K562 (cell line): ENCODE measurements at regions not wholly inside any gene's neighbourhood (a gene's known extent, or its start where the extent isn't known, plus 50 kb on each side); places are given as distances from the start of the nearest gene placed in this dataset.

Experiments
- ATAC-seq: fragments of 200-7000 bp; cut with Tn5 transposase; 3 replicates; pipeline ENCODE4 v1.9.1; 2020; ENCODE audit warnings: moderate library complexity
- BruUV-seq: library from RNA; stranded (reverse); fragments of 400-500 nt; replicated peaks from 2 replicates; lab custom pipeline; 2021; lab: Mats Ljungman, UMichigan
- CTCF ChIA-PET: fragments of 300-600 bp; formaldehyde crosslinking; extraction: SDS; loops from one replicate; lab custom pipeline; 2021; ENCODE audit warnings: low intra/inter-chr PET ratio; lab: Yijun Ruan, JAX
- POLR2A ChIA-PET: fragments of 300-600, 350-650 bp; sonication (Branson Sonifier 250); formaldehyde crosslinking; extraction: SDS; loops from one replicate; lab custom pipeline; 2021; ENCODE audit warnings: antibody characterized with exemption, inconsistent platforms; lab: Yijun Ruan, JAX
- DNase-seq, 4 experiments: peaks; one replicate each; pipeline versions ENCODE4 v3.0.0 to v3.0.0-alpha.2; 2011 to 2018; ENCODE audit warnings: low spot score in 3 of 4, mixed read lengths in 3 of 4; ENCODE audit errors: extremely low read depth in 1 of 4
- FAIRE-seq: peaks from 2 replicates; lab custom pipeline; 2011; peaks lifted over from hg19 to GRCh38; lab: Jason Lieb, UNC
- H2AFZ ChIP-seq: 2 replicates; pipeline ENCODE4 v1.6.0; 2011; ENCODE audit warnings: low read depth, low read length, control low read depth, inconsistent platforms
- H3K27ac ChIP-seq: fragments of 200-600 bp; 3 replicates; pipeline ENCODE4 v1.8.0; 2011; ENCODE audit warnings: low read depth, mild to moderate bottlenecking, control low read depth, inconsistent platforms, low read length, moderate library complexity, mixed read lengths; ENCODE audit errors: extremely low read depth
- H3K27me3 ChIP-seq, 2 experiments: fragments of 300-600 bp in 1 of 2; 2 replicates in 1 of 2; 3 replicates in 1 of 2; pipeline versions ENCODE4 v1.6.0 to v1.8.0; 2011; ENCODE audit warnings: inconsistent platforms in 2 of 2, low read length in 2 of 2, mild to moderate bottlenecking in 1 of 2, mixed read lengths in 1 of 2, moderate library complexity in 1 of 2; ENCODE audit not compliant: control insufficient read depth in 2 of 2, insufficient read depth in 2 of 2
- H3K36me3 ChIP-seq: fragments of 300-600 bp; 3 replicates; pipeline ENCODE4 v1.8.0; 2011; ENCODE audit warnings: mild to moderate bottlenecking, low read length, inconsistent platforms; ENCODE audit not compliant: control insufficient read depth, insufficient read depth
- H3K4me1 ChIP-seq, 2 experiments: fragments of 200-600 bp in 1 of 2; replicated peaks in 1 of 2; 2 replicates in 1 of 2; 3 replicates in 1 of 2; pipeline versions ENCODE4 v1.5.1 to v1.8.0; 2011; ENCODE audit warnings: inconsistent platforms in 2 of 2, low read length in 2 of 2, mild to moderate bottlenecking in 1 of 2, mixed read lengths in 1 of 2, moderate library complexity in 1 of 2; ENCODE audit not compliant: control insufficient read depth in 2 of 2, insufficient read depth in 2 of 2
- H3K4me2 ChIP-seq: 2 replicates; pipeline ENCODE4 v1.6.1; 2011; ENCODE audit warnings: low read length, control low read depth, inconsistent platforms, mixed read lengths; ENCODE audit not compliant: insufficient read depth
- H3K4me3 ChIP-seq: fragments of 200-600 bp; sonication (generic), shearing (Covaris generic); 2 replicates; pipeline ENCODE4 v1.5.1; 2016; ENCODE audit warnings: control low read depth, inconsistent platforms
- H3K79me2 ChIP-seq: fragments of 200-600 bp; 3 replicates; pipeline ENCODE4 v1.8.0; 2011; ENCODE audit warnings: low read length, inconsistent platforms; ENCODE audit not compliant: control insufficient read depth, insufficient read depth
- H3K9ac ChIP-seq, 2 experiments: 2 replicates each; pipeline versions ENCODE4 v1.6.0 to v1.6.1; 2011; ENCODE audit warnings: low read depth in 2 of 2, low read length in 2 of 2, control low read depth in 1 of 2, inconsistent platforms in 1 of 2, mild to moderate bottlenecking in 1 of 2, mixed read lengths in 1 of 2; ENCODE audit not compliant: insufficient read depth in 1 of 2
- H3K9me1 ChIP-seq: one replicate; pipeline ENCODE4 v1.6.0; 2011; ENCODE audit warnings: inconsistent platforms, mild to moderate bottlenecking, low read length, moderate library complexity; ENCODE audit not compliant: control insufficient read depth, insufficient read depth
- H3K9me3 ChIP-seq: replicated peaks from 2 replicates; pipeline ENCODE4 v1.5.1; 2011; ENCODE audit warnings: low read depth, low read length, inconsistent platforms; ENCODE audit not compliant: control insufficient read depth, insufficient read depth
- H4K20me1 ChIP-seq: replicated peaks from 2 replicates; pipeline ENCODE4 v1.6.1; 2011; ENCODE audit warnings: low read length, inconsistent platforms, mixed read lengths; ENCODE audit not compliant: control insufficient read depth, insufficient read depth
- DACH1 ChIP-seq: fragments of 450-650 bp; IDR thresholded peaks from 2 replicates; pipeline ENCODE4 v1.6.1; 2018; ENCODE audit not compliant: partially characterized antibody
- HNRNPK ChIP-seq: fragments of 200-400 bp; formaldehyde crosslinking; IDR thresholded peaks from one replicate; pipeline ENCODE4 v1.6.1; 2018; ENCODE audit warnings: mild to moderate bottlenecking, low read depth, low read length; ENCODE audit not compliant: poor library complexity, severe bottlenecking
- NR4A1 ChIP-seq, 2 experiments: fragments of 250-450 bp in 1 of 2; fragments of 450-650 bp in 1 of 2; sonication (Bioruptor Pico) in 1 of 2; IDR thresholded peaks; 2 replicates each; pipeline versions ENCODE4 v1.4.0 to v1.6.1; 2016 to 2020; ENCODE audit warnings: mild to moderate bottlenecking in 2 of 2, missing compliant biosample characterization in 1 of 2, missing genetic modification characterization in 1 of 2, moderate library complexity in 1 of 2
- PRPF4 ChIP-seq: fragments of 200-400 bp; formaldehyde crosslinking; IDR thresholded peaks from one replicate; pipeline ENCODE4 v1.6.1; 2017; ENCODE audit warnings: low read length, low read depth, mild to moderate bottlenecking; ENCODE audit not compliant: insufficient read depth, poor library complexity, severe bottlenecking
- SNRNP70 ChIP-seq: fragments of 200-400 bp; formaldehyde crosslinking; optimal IDR thresholded peaks from 2 replicates; pipeline ENCODE3; 2017; ENCODE audit warnings: low read depth, low read length
- STAT5B ChIP-seq: fragments of 250-450 bp; sonication (Bioruptor Pico); IDR thresholded peaks from 2 replicates; pipeline ENCODE4 v1.8.0; 2021; ENCODE audit warnings: mild to moderate bottlenecking, inconsistent platforms
- ZNF175 ChIP-seq: fragments of 200-800 bp; sonication (Bioruptor generic); IDR thresholded peaks from 2 replicates; pipeline ENCODE4 v1.6.1; 2016; ENCODE audit warnings: low read depth, mild to moderate bottlenecking, missing genetic modification characterization, missing compliant biosample characterization
- ZNF384 ChIP-seq: IDR thresholded peaks from 2 replicates; pipeline ENCODE4 v1.6.1; 2012; ENCODE audit warnings: low read depth, low read length, improper control_type of control experiment
- WGBS: fragments of 100-300 bp; shearing (Covaris generic); methylation state at CpG from one replicate; pipeline ENCODE4 v1.1.6; 2016; ENCODE audit warnings: low coverage, mixed read lengths; ENCODE audit not compliant: insufficient coverage; ENCODE audit errors: missing lambda C conversion rate; 5-methylcytosine and 5-hydroxymethylcytosine counted together
- in situ Hi-C: fragments of 300-500 bp; cut with MboI; formaldehyde crosslinking; loops from 4 replicates; pipeline ENCODE4 v1.15.0; 2018; ENCODE audit warnings: inconsistent platforms, mixed read lengths
- intact Hi-C: fragments of 100-400 bp; cut with micrococcal nuclease; formaldehyde crosslinking; loops from 2 replicates; pipeline ENCODE4 v1.14.2; 2022
- TF ChIP-seq, protein P1 (sequence below): sonication (generic); formaldehyde crosslinking; IDR thresholded peaks from 2 replicates; pipeline ENCODE4 v1.8.1; 2023; ENCODE audit warnings: missing genetic modification reagents, mild to moderate bottlenecking, borderline replicate concordance
- TF ChIP-seq, protein P2 (sequence below): sonication (generic); formaldehyde crosslinking; IDR thresholded peaks from 2 replicates; pipeline ENCODE4 v1.8.1; 2023; ENCODE audit warnings: mild to moderate bottlenecking, missing genetic modification reagents, moderate library complexity
- TF ChIP-seq, protein P3 (sequence below): fragments of 450-650 bp; IDR thresholded peaks from 2 replicates; pipeline ENCODE4 v1.6.1; 2014; ENCODE audit warnings: low read depth, mild to moderate bottlenecking, moderate library complexity, borderline replicate concordance

DNA sequence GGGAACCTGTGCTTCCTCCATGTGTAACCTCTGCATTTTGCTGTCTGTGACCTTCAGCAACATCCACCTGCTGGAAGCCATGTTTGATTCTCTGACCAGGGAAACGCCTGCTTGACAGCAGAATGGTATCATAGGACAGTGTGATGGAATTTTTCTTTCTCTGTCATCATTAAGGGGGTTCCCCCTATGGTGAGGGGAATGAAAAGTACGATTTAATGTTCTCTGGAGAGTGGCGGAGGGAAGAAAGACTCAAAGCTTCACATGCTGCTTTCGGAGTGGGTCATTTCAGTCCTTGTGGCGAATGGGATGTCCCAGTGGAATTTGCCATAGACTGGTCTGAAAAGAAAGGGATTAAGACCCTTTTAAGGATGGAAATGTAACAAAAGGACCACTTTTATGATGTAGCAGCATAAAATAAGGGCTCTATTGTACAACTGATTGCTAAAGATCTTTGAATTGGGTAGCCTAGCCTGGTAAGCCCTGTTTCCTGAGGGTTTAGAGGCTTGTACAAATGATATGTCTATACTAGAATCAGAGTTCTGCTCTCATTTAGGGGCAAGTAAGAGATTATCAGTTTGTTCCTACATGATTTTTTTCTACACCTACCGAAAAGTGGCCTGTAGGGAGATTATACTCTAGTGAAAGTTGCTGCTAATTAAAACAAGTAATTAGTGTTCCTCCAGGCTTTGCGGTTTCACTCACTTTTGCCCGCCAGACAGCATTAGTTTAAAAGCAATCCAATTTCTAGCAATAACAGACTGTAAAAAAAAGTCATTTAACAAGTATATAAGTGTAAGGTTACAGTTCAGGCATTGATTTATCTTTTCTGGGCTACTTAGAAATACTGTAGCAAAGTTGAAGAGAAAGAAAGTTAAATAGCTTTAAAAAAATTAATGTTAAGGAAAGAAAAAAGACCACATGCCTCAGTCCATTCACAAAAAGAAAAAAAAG is 904.5 kb downstream of the NR2F1-AS1 start (continued):
- no peak for TF ChIP-seq NR4A1 (CRISPR knock-in tag; IDR thresholded peaks at IDR 0.05)
- no peak for TF ChIP-seq NR4A1 (tag; IDR thresholded peaks at IDR 0.05)
- TF ChIP-seq ZNF175 (CRISPR knock-in tag) = no peak
- TF ChIP-seq, all 486 proteins: peak for 0

DNA sequence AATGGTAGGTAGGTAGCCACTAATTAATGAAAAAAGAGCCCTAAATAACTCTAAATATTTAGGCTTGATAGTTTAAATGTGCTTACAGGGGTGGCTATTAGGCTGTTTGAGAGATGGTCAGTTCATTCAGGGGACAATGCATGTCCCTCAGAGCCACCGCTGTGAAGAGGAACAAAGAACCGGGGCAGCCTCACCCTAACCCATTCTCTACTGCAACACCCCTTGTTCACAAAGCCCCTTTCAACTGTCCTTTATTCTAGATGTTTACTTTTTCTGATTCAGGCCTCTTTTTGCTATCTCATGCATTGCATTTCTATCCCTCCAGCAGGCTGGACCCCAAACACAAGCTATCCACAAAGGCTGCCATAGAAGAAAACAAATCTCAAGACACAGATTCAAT is 906.7 kb downstream of the NR2F1-AS1 start:
- H3K4me3 ChIP-seq = no peak overlapping the region
- H2AFZ ChIP-seq = no peak overlapping the region
- in situ Hi-C loops = no loop called here
- intact Hi-C loops = no loop called here
- DNase-seq = no peak
- no TSS peak for BruUV-seq
- CTCF ChIA-PET = no interaction called here
- H3K9ac ChIP-seq = no peak overlapping the region
- no peaks in the 10 kb centered on the region for H3K79me2 ChIP-seq
- no peaks in the 10 kb centered on the region for H3K9me1 ChIP-seq
- no peak overlapping the region for H3K27ac ChIP-seq
- FAIRE-seq = no peak
- no peaks in the 10 kb centered on the region for H3K4me1 ChIP-seq
- H4K20me1 ChIP-seq = no peaks in the 10 kb centered on the region
- POLR2A ChIA-PET = no interaction called here
- H3K36me3 ChIP-seq = no peaks in the 10 kb centered on the region
- WGBS = 0% methylated on average over 2 of the region's 2 CpGs
- ATAC-seq = no peak
- H3K4me2 ChIP-seq = no peak overlapping the region
- H3K27me3 ChIP-seq = no peaks in the 10 kb centered on the region
- H3K9me3 ChIP-seq = no peaks in the 10 kb centered on the region; the same call in 1 of the 2 replicates
- TF ChIP-seq, protein P1, sequence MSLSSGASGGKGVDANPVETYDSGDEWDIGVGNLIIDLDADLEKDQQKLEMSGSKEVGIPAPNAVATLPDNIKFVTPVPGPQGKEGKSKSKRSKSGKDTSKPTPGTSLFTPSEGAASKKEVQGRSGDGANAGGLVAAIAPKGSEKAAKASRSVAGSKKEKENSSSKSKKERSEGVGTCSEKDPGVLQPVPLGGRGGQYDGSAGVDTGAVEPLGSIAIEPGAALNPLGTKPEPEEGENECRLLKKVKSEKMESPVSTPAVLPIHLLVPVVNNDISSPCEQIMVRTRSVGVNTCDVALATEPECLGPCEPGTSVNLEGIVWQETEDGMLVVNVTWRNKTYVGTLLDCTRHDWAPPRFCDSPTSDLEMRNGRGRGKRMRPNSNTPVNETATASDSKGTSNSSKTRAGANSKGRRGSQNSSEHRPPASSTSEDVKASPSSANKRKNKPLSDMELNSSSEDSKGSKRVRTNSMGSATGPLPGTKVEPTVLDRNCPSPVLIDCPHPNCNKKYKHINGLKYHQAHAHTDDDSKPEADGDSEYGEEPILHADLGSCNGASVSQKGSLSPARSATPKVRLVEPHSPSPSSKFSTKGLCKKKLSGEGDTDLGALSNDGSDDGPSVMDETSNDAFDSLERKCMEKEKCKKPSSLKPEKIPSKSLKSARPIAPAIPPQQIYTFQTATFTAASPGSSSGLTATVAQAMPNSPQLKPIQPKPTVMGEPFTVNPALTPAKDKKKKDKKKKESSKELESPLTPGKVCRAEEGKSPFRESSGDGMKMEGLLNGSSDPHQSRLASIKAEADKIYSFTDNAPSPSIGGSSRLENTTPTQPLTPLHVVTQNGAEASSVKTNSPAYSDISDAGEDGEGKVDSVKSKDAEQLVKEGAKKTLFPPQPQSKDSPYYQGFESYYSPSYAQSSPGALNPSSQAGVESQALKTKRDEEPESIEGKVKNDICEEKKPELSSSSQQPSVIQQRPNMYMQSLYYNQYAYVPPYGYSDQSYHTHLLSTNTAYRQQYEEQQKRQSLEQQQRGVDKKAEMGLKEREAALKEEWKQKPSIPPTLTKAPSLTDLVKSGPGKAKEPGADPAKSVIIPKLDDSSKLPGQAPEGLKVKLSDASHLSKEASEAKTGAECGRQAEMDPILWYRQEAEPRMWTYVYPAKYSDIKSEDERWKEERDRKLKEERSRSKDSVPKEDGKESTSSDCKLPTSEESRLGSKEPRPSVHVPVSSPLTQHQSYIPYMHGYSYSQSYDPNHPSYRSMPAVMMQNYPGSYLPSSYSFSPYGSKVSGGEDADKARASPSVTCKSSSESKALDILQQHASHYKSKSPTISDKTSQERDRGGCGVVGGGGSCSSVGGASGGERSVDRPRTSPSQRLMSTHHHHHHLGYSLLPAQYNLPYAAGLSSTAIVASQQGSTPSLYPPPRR (CRISPR knock-in tag) = no peak
- TF ChIP-seq PRPF4 = no peak
- no peak for TF ChIP-seq HNRNPK
- TF ChIP-seq, protein P2, sequence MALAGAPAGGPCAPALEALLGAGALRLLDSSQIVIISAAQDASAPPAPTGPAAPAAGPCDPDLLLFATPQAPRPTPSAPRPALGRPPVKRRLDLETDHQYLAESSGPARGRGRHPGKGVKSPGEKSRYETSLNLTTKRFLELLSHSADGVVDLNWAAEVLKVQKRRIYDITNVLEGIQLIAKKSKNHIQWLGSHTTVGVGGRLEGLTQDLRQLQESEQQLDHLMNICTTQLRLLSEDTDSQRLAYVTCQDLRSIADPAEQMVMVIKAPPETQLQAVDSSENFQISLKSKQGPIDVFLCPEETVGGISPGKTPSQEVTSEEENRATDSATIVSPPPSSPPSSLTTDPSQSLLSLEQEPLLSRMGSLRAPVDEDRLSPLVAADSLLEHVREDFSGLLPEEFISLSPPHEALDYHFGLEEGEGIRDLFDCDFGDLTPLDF (CRISPR knock-in tag) = no peak
- no peak for TF ChIP-seq STAT5B (CRISPR knock-in tag)
- TF ChIP-seq DACH1 = no peak
- TF ChIP-seq SNRNP70 = no peak
- no peak for TF ChIP-seq ZNF384
- TF ChIP-seq, protein P3, sequence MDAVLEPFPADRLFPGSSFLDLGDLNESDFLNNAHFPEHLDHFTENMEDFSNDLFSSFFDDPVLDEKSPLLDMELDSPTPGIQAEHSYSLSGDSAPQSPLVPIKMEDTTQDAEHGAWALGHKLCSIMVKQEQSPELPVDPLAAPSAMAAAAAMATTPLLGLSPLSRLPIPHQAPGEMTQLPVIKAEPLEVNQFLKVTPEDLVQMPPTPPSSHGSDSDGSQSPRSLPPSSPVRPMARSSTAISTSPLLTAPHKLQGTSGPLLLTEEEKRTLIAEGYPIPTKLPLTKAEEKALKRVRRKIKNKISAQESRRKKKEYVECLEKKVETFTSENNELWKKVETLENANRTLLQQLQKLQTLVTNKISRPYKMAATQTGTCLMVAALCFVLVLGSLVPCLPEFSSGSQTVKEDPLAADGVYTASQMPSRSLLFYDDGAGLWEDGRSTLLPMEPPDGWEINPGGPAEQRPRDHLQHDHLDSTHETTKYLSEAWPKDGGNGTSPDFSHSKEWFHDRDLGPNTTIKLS = no peak
